H1 (cell line): ENCODE measurements at regions not wholly inside any gene's neighbourhood (a gene's known extent, or its start where the extent isn't known, plus 50 kb on each side); places are given as distances from the start of the nearest gene placed in this dataset.
A peak's percentile ranks its signal among the peaks of the same experiment; 100 is the strongest.

Source experiments
- CTCF ChIA-PET: fragments of 300-600 bp; sonication (Branson Sonifier 250); formaldehyde crosslinking; loops from one replicate; lab custom pipeline; 2021; ENCODE audit not compliant: partially characterized antibody; lab: Charles Lee
- POLR2A ChIA-PET: fragments of 300-600 bp; sonication (Branson Sonifier 250); formaldehyde crosslinking; loops from one replicate; lab custom pipeline; 2021; ENCODE audit warnings: inconsistent platforms; ENCODE audit not compliant: partially characterized antibody; lab: Charles Lee
- DNase-seq, 2 experiments: peaks; one replicate each; pipeline versions ENCODE4 v3.0.0 to v3.0.0-alpha.2; 2010 to 2022; ENCODE audit warnings: low spot score in 2 of 2, low read depth in 1 of 2, mixed read lengths in 1 of 2
- FAIRE-seq: peaks from 2 replicates; lab custom pipeline; 2011; peaks lifted over from hg19 to GRCh38; lab: Jason Lieb, UNC
- H2AFZ ChIP-seq: 2 replicates; pipeline ENCODE4 v1.8.1; 2012; ENCODE audit warnings: low read length, inconsistent platforms
- H2AK5ac ChIP-seq: 2 replicates; pipeline ENCODE4 v1.6.1; 2013; ENCODE audit warnings: low read depth, low read length
- H2BK120ac ChIP-seq: replicated peaks from 2 replicates; pipeline ENCODE3; 2013; ENCODE audit warnings: low read depth, low read length, inconsistent platforms
- H2BK12ac ChIP-seq: 2 replicates; pipeline ENCODE4 v1.6.1; 2013; ENCODE audit warnings: low read depth, low read length
- H2BK15ac ChIP-seq: 2 replicates; pipeline ENCODE4 v1.6.1; 2013; ENCODE audit warnings: low read length
- H2BK20ac ChIP-seq: 2 replicates; pipeline ENCODE4 v1.6.1; 2013; ENCODE audit warnings: low read length
- H2BK5ac ChIP-seq: 2 replicates; pipeline ENCODE4 v1.6.1; 2013; ENCODE audit warnings: low read depth, low read length
- H3K14ac ChIP-seq: 2 replicates; pipeline ENCODE4 v1.6.1; 2013; ENCODE audit warnings: inconsistent platforms; ENCODE audit not compliant: insufficient read length
- H3K18ac ChIP-seq: 2 replicates; pipeline ENCODE4 v1.6.1; 2013; ENCODE audit warnings: low read length; ENCODE audit errors: extremely low read depth
- H3K23ac ChIP-seq: 2 replicates; pipeline ENCODE4 v1.6.1; 2013; ENCODE audit warnings: inconsistent platforms; ENCODE audit not compliant: insufficient read length
- H3K23me2 ChIP-seq: 2 replicates; pipeline ENCODE4 v1.6.1; 2013; ENCODE audit warnings: low read depth, low read length
- H3K27ac ChIP-seq: 2 replicates; pipeline ENCODE4 v1.6.1; 2011; ENCODE audit warnings: low read depth, low read length, inconsistent platforms
- H3K27me3 ChIP-seq, 4 experiments: replicated peaks in 1 of 4; 1 replicate in 1 of 4; 2 replicates in 3 of 4; pipeline versions ENCODE4 v1.6.1 to v1.8.1; 2011 to 2013; ENCODE audit warnings: low read length in 3 of 4, mild to moderate bottlenecking in 3 of 4, inconsistent platforms in 2 of 4, mixed read lengths in 2 of 4, moderate library complexity in 1 of 4; ENCODE audit not compliant: control insufficient read depth in 3 of 4, insufficient read depth in 3 of 4; ENCODE audit errors: extremely low read depth in 1 of 4
- H3K36me3 ChIP-seq, 4 experiments: 2 replicates each; pipeline versions ENCODE4 v1.6.1 to v1.8.1; 2011 to 2013; ENCODE audit warnings: mild to moderate bottlenecking in 4 of 4, low read length in 3 of 4, moderate library complexity in 2 of 4, control low read depth in 1 of 4, inconsistent platforms in 1 of 4; ENCODE audit not compliant: insufficient read depth in 4 of 4, control insufficient read depth in 2 of 4
- H3K4ac ChIP-seq: replicated peaks from 2 replicates; pipeline ENCODE3; 2013; ENCODE audit warnings: low read length, low read depth, mixed read lengths, inconsistent platforms; ENCODE audit not compliant: insufficient read length
- H3K4me1 ChIP-seq, 4 experiments: replicated peaks in 1 of 4; 1 replicate in 1 of 4; 2 replicates in 3 of 4; pipeline versions ENCODE4 v1.6.1 to v1.8.1; 2011 to 2013; ENCODE audit warnings: low read length in 3 of 4, inconsistent platforms in 2 of 4, mixed read lengths in 1 of 4; ENCODE audit not compliant: insufficient read depth in 4 of 4, control insufficient read depth in 3 of 4
- H3K4me2 ChIP-seq, 2 experiments: 2 replicates each; pipeline versions ENCODE4 v1.6.1 to v1.8.1; 2011 to 2013; ENCODE audit warnings: low read depth in 2 of 2, low read length in 2 of 2, control low read depth in 1 of 2, inconsistent platforms in 1 of 2, mild to moderate bottlenecking in 1 of 2; ENCODE audit not compliant: insufficient read depth in 1 of 2
- H3K4me3 ChIP-seq, 4 experiments: fragments of 200-600, 300-600 bp in 1 of 4; sonication (generic), shearing (Covaris generic), sonication (Bioruptor Twin) in 1 of 4; 2 replicates each; pipeline versions ENCODE4 v1.5.1 to v1.8.1; 2011 to 2016; ENCODE audit warnings: low read length in 4 of 4, low read depth in 3 of 4, control low read depth in 2 of 4, inconsistent platforms in 2 of 4, mild to moderate bottlenecking in 2 of 4, mixed read lengths in 1 of 4, moderate library complexity in 1 of 4; ENCODE audit not compliant: insufficient read depth in 2 of 4; ENCODE audit errors: extremely low read depth in 1 of 4
- H3K56ac ChIP-seq: replicated peaks from 2 replicates; pipeline ENCODE3; 2013; ENCODE audit warnings: low read depth, mild to moderate bottlenecking, mixed read lengths, low read length, inconsistent platforms; ENCODE audit not compliant: insufficient read length
- H3K79me1 ChIP-seq: 2 replicates; pipeline ENCODE4 v1.6.1; 2013; ENCODE audit warnings: low read depth, low read length, control low read depth
- H3K79me2 ChIP-seq, 2 experiments: 2 replicates each; pipeline versions ENCODE4 v1.6.1 to v1.8.1; 2012 to 2013; ENCODE audit warnings: low read length in 2 of 2, mild to moderate bottlenecking in 2 of 2, inconsistent platforms in 1 of 2; ENCODE audit not compliant: insufficient read depth in 2 of 2, control insufficient read depth in 1 of 2
- H3K9ac ChIP-seq, 4 experiments: replicated peaks in 1 of 4; 1 replicate in 1 of 4; 2 replicates in 3 of 4; pipeline versions ENCODE4 v1.6.1 to v1.8.1; 2011 to 2013; ENCODE audit warnings: low read depth in 3 of 4, low read length in 3 of 4, control low read depth in 2 of 4, mild to moderate bottlenecking in 2 of 4, moderate library complexity in 2 of 4, inconsistent platforms in 1 of 4; ENCODE audit errors: extremely low read depth in 1 of 4
- H3K9me3 ChIP-seq, 2 experiments: 2 replicates each; pipeline versions ENCODE4 v1.6.1 to v1.8.1; 2012 to 2013; ENCODE audit warnings: mild to moderate bottlenecking in 2 of 2, moderate library complexity in 2 of 2, control low read depth in 1 of 2, inconsistent platforms in 1 of 2, low read depth in 1 of 2, low read length in 1 of 2, mixed read lengths in 1 of 2; ENCODE audit not compliant: insufficient read depth in 2 of 2
- H4K20me1 ChIP-seq, 2 experiments: replicated peaks in 1 of 2; 2 replicates each; pipeline versions ENCODE3 to v1.8.1; 2011 to 2013; ENCODE audit warnings: inconsistent platforms in 2 of 2, low read length in 2 of 2, mild to moderate bottlenecking in 1 of 2; ENCODE audit not compliant: insufficient read depth in 2 of 2, control insufficient read depth in 1 of 2
- H4K5ac ChIP-seq: 2 replicates; pipeline ENCODE4 v1.6.1; 2013; ENCODE audit warnings: low read length, low read depth, mixed read lengths, inconsistent platforms; ENCODE audit not compliant: insufficient read length
- H4K8ac ChIP-seq: 2 replicates; pipeline ENCODE4 v1.8.0; 2013; ENCODE audit warnings: mild to moderate bottlenecking, moderate library complexity, low read length, inconsistent platforms; ENCODE audit not compliant: insufficient read depth; ENCODE audit errors: extremely low read depth
- H4K91ac ChIP-seq: replicated peaks from 2 replicates; pipeline ENCODE3; 2013; ENCODE audit warnings: low read length, mixed read lengths, inconsistent platforms; ENCODE audit not compliant: insufficient read length
- CBX8 ChIP-seq: fragments of 300-800, 300-1000 bp; sonication (generic); IDR thresholded peaks from 2 replicates; pipeline ENCODE4 v1.7.1; 2016; ENCODE audit warnings: low read depth, low read length, borderline replicate concordance
- EGR1 ChIP-seq: IDR thresholded peaks from 2 replicates; pipeline ENCODE4 v1.6.1; 2011; ENCODE audit warnings: low read depth, low read length, borderline replicate concordance
- SP2 ChIP-seq: IDR thresholded peaks from 2 replicates; pipeline ENCODE4 v1.6.1; 2012; ENCODE audit warnings: mild to moderate bottlenecking, low read length, inconsistent platforms
- WGBS, 2 experiments: shearing (Covaris generic) in 1 of 2; methylation state at CpG; one replicate each; pipeline versions ENCODE4 v1.1.6 to v1.1.7; 2013 to 2015; ENCODE audit warnings: low lambda C conversion rate in 2 of 2, mixed read lengths in 2 of 2, inconsistent platforms in 1 of 2, low coverage in 1 of 2, missing lambda C conversion rate in 1 of 2; ENCODE audit not compliant: insufficient replicate concordance in 2 of 2, insufficient coverage in 1 of 2, insufficient read length in 1 of 2; ENCODE audit errors: extremely low coverage in 1 of 2, missing lambda C conversion rate in 1 of 2; 5-methylcytosine and 5-hydroxymethylcytosine counted together

- H4K91ac ChIP-seq: no peak overlapping the region
- no peaks in the 10 kb centered on the region for H3K36me3 ChIP-seq
- no peak overlapping the region for H3K14ac ChIP-seq
- no peak overlapping the region for H2BK15ac ChIP-seq
- FAIRE-seq (no peak), DNase-seq (no peak)
- TF ChIP-seq CBX8 (no peak), SP2 (no peak), EGR1 (no peak)
- H3K79me2 ChIP-seq: no peaks in the 10 kb centered on the region
- H3K56ac ChIP-seq: no peak overlapping the region
- H2AFZ ChIP-seq: peak overlapping the region; percentile 73; the same call in 1 of the 2 replicates
- no peaks in the 10 kb centered on the region for H3K9me3 ChIP-seq
- H3K4me2 ChIP-seq: 0 out of 4 replicates have a peak overlapping the region, but pooled peaks of 1 of the 2 experiments have one; percentile 28
- no peak overlapping the region for H2BK12ac ChIP-seq
- POLR2A ChIA-PET: no interaction called here
- no peaks in the 10 kb centered on the region for H4K20me1 ChIP-seq
- no peak overlapping the region for H3K23ac ChIP-seq
- H2AK5ac ChIP-seq: no peak overlapping the region
- no peaks in the 10 kb centered on the region for H3K79me1 ChIP-seq
- CTCF ChIA-PET: interaction anchor here (0.7 to 1.1 kb wide), 3 partner anchors 43 to 842 kb away, joined by 3 to 5 read pairs (median 4); no protein-coding TSS in a partner anchor
- H3K27me3 ChIP-seq: no peaks in the 10 kb centered on the region
- no peak overlapping the region for H4K8ac ChIP-seq
- no peak overlapping the region for H3K9ac ChIP-seq
- no peak overlapping the region for H2BK5ac ChIP-seq
- H4K5ac ChIP-seq: no peak overlapping the region
- no peaks in the 10 kb centered on the region for H3K23me2 ChIP-seq
- no peak overlapping the region for H2BK20ac ChIP-seq
- H3K4me1 ChIP-seq: peaks cover 0 to 5% (median 2%) of the 10 kb centered on the region in 4 experiments; a peak in 1 of 7 replicates
- no peak overlapping the region for H3K4ac ChIP-seq
- H3K27ac ChIP-seq: no peak overlapping the region
- H3K4me3 ChIP-seq: no peak overlapping the region
- no peak overlapping the region for H2BK120ac ChIP-seq
- 47% methylated on average over 9 of the region's 9 CpGs; no CpG with 5 or more reads in 1 of the 2 experiments for whole genome bisulfite sequencing, 2 experiments
- no peak overlapping the region for H3K18ac ChIP-seq
These were observed 703.4 kb upstream of the GRAMD2B start for GRCh38 chr5:125719681-125720347.
